ENCODE measurements at regions not wholly inside any gene's neighbourhood (a gene's known extent, or its start where the extent isn't known, plus 50 kb on each side); places are given as distances from the start of the nearest gene placed in this dataset.

GRCh38 chr20:22402550-22402949, 181.8 kb downstream of the FOXA2 start:
- no peak for DNase-seq (ENCODE audit: low spot score in 2 of 2)
- TF ChIP-seq, protein P1, sequence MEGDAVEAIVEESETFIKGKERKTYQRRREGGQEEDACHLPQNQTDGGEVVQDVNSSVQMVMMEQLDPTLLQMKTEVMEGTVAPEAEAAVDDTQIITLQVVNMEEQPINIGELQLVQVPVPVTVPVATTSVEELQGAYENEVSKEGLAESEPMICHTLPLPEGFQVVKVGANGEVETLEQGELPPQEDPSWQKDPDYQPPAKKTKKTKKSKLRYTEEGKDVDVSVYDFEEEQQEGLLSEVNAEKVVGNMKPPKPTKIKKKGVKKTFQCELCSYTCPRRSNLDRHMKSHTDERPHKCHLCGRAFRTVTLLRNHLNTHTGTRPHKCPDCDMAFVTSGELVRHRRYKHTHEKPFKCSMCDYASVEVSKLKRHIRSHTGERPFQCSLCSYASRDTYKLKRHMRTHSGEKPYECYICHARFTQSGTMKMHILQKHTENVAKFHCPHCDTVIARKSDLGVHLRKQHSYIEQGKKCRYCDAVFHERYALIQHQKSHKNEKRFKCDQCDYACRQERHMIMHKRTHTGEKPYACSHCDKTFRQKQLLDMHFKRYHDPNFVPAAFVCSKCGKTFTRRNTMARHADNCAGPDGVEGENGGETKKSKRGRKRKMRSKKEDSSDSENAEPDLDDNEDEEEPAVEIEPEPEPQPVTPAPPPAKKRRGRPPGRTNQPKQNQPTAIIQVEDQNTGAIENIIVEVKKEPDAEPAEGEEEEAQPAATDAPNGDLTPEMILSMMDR (IDR thresholded peaks at IDR 0.05): no peak
- TF ChIP-seq POLR2A (IDR thresholded peaks at IDR 0.05) (no peak), EP300 (IDR thresholded peaks at IDR 0.05) (no peak)
- Histone ChIP-seq H3K27ac (no peak overlapping the region), H3K4me3 (no peak overlapping the region), H3K4me1 (peaks cover 0 to 17% (median 2%) of the 10 kb centered on the region in 4 donors), H3K36me3 (no peaks in the 10 kb centered on the region), H3K27me3 (no peaks in the 10 kb centered on the region), H3K9me3 (no peaks in the 10 kb centered on the region)
- 80 to 91% methylated on average over 7 of the region's 7 CpGs for WGBS, 2 donors

DNA sequence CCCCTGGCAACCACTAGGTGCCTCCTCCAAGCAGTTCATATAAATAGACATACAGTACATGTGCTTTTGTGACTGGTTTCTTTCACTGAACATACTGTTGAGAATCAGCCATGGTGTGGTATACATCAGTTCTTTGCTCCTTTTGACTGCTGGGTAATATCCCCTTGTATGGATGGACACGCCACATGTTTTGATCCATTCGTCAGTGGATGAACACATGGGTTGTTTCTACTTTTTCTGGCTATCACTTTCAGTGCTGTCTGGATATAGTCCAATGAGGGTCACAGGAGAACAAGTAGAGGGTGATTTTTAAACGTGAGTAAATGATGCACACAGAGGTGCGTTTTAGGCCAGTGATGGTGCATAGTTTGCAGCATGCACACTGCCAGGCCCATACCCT, 183.9 kb downstream of the FOXA2 start:
- H3K27me3 ChIP-seq: no peaks in the 10 kb centered on the region
- 83 to 89% methylated on average over 4 of the region's 4 CpGs for WGBS, 2 donors
- peaks cover 0 to 17% (median 2%) of the 10 kb centered on the region in 4 donors for H3K4me1 ChIP-seq
- TF ChIP-seq POLR2A (IDR thresholded peaks at IDR 0.05) (no peak), EP300 (IDR thresholded peaks at IDR 0.05) (no peak)
- TF ChIP-seq, protein P1 (IDR thresholded peaks at IDR 0.05): no peak
- no peak for DNase-seq (ENCODE audit: low spot score in 2 of 2)
- H3K4me3 ChIP-seq: no peak overlapping the region
- H3K36me3 ChIP-seq: no peaks in the 10 kb centered on the region
- no peak overlapping the region for H3K27ac ChIP-seq
- no peaks in the 10 kb centered on the region for H3K9me3 ChIP-seq

DNA sequence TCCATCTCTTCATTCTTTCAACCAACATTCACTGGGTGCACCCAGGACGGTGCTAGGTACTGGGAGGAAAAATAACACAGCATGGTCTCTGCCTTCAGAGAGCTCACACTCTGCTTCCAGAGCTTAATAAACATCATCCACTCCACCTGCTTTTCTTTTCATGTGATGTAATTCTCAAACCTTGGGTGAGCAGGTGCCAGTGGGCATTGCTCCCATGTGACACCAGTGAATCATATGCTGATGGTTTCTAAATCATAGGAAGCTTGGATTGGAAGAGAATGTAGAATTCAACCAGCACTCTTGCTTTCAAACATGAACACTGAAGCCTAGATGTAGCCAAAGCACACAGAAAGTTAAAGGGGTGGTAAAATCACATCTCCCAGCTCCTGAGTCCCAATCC, 189.8 kb downstream of the FOXA2 start:
- H3K4me3 ChIP-seq: no peak overlapping the region
- 68 to 69% methylated on average over 1 of the region's 1 CpG for WGBS, 2 donors
- H3K4me1 ChIP-seq: no peaks in the 10 kb centered on the region
- H3K36me3 ChIP-seq: no peaks in the 10 kb centered on the region
- H3K27ac ChIP-seq: no peak overlapping the region
- DNase-seq (ENCODE audit: low spot score in 2 of 2): no peak
- no peak for TF ChIP-seq EP300 (IDR thresholded peaks at IDR 0.05)
- no peak for TF ChIP-seq POLR2A (IDR thresholded peaks at IDR 0.05)
- TF ChIP-seq, protein P1 (IDR thresholded peaks at IDR 0.05): no peak
- H3K27me3 ChIP-seq: no peaks in the 10 kb centered on the region
- no peaks in the 10 kb centered on the region for H3K9me3 ChIP-seq

- Histone ChIP-seq H3K4me1 (no peaks in the 10 kb centered on the region), H3K27ac (no peak overlapping the region), H3K4me3 (no peak overlapping the region), H3K36me3 (no peaks in the 10 kb centered on the region), H3K27me3 (no peaks in the 10 kb centered on the region), H3K9me3 (no peaks in the 10 kb centered on the region)
- DNase-seq (ENCODE audit: low spot score in 2 of 2): no peak
- WGBS, 2 donors: 79 to 81% methylated on average over 5 of the region's 5 CpGs
- TF ChIP-seq EP300 (IDR thresholded peaks at IDR 0.05) (no peak), POLR2A (IDR thresholded peaks at IDR 0.05) (no peak)
- TF ChIP-seq, protein P1 (IDR thresholded peaks at IDR 0.05): no peak
These were observed 193.8 kb downstream of the FOXA2 start for GRCh38 chr20:22390543-22390903.

- H3K4me1 ChIP-seq: no peaks in the 10 kb centered on the region
- 63 to 71% methylated on average over 8 of the region's 8 CpGs for WGBS, 2 donors
- TF ChIP-seq EP300 (IDR thresholded peaks at IDR 0.05) (no peak), POLR2A (IDR thresholded peaks at IDR 0.05) (no peak)
- TF ChIP-seq, protein P1 (IDR thresholded peaks at IDR 0.05): no peak
- H3K36me3 ChIP-seq: no peaks in the 10 kb centered on the region
- no peak overlapping the region for H3K4me3 ChIP-seq
- no peaks in the 10 kb centered on the region for H3K27me3 ChIP-seq
- no peak overlapping the region for H3K27ac ChIP-seq
- H3K9me3 ChIP-seq: no peaks in the 10 kb centered on the region
- no peak for DNase-seq (ENCODE audit: low spot score in 2 of 2)
These were observed 194.4 kb downstream of the FOXA2 start for GRCh38 chr20:22389836-22390542.
